ENCODE measurements at regions not wholly inside any gene's neighbourhood (a gene's known extent, or its start where the extent isn't known, plus 50 kb on each side); places are given as distances from the start of the nearest gene placed in this dataset.
"Not testable (repeated sequence)": the region's sequence is repeated elsewhere in the genome, so short reads cannot be mapped to it uniquely, and the experiment has no call there.

GRCh38 chr5:136621743-136622142, 256.4 kb upstream of the TRPC7 start:
- DNase-seq (ENCODE audit: low read depth), result no peak

- no peak for DNase-seq (ENCODE audit: low read depth)
Measured at GRCh38 chr5:136620621-136621020, 255.3 kb upstream of the TRPC7 start.

- no peak for DNase-seq (ENCODE audit: low read depth)
Measured at GRCh38 chr5:136620016-136620419, 254.7 kb upstream of the TRPC7 start.

GRCh38 chr5:136619556-136619955, 254.2 kb upstream of the TRPC7 start:
- DNase-seq (ENCODE audit: low read depth), result no peak

GRCh38 chr5:136615251-136616119, 250.1 kb upstream of the TRPC7 start:
- no peak for DNase-seq (ENCODE audit: low read depth)

GRCh38 chr5:136613230-136613629, 247.9 kb upstream of the TRPC7 start:
- no peak for DNase-seq (ENCODE audit: low read depth)

- DNase-seq (ENCODE audit: low read depth), result no peak
Measured at GRCh38 chr5:136605638-136606037, 240.3 kb upstream of the TRPC7 start.

- no peak for DNase-seq (ENCODE audit: low read depth)
Measured at GRCh38 chr5:136600306-136600705, 235.0 kb upstream of the TRPC7 start.

- no peak for DNase-seq (ENCODE audit: low read depth)
Measured at GRCh38 chr5:136598802-136599404, 233.6 kb upstream of the TRPC7 start.

- DNase-seq (ENCODE audit: low read depth), result no peak
Measured at GRCh38 chr5:136594416-136594815, 229.1 kb upstream of the TRPC7 start.

- DNase-seq (ENCODE audit: low read depth), result no peak
Measured at GRCh38 chr5:136590581-136590980, 225.2 kb upstream of the TRPC7 start.

- DNase-seq (ENCODE audit: low read depth), result no peak
Measured at GRCh38 chr5:136586196-136586595, 220.9 kb upstream of the TRPC7 start.

GRCh38 chr5:136584474-136584873, 219.1 kb upstream of the TRPC7 start:
- DNase-seq (ENCODE audit: low read depth), result no peak

GRCh38 chr5:136579238-136579637, 213.9 kb upstream of the TRPC7 start:
- no peak for DNase-seq (ENCODE audit: low read depth)

- DNase-seq (ENCODE audit: low read depth), result not testable (repeated sequence)
Measured at GRCh38 chr5:136569875-136570274, 204.5 kb upstream of the TRPC7 start.

- DNase-seq (ENCODE audit: low read depth), result not testable (repeated sequence)
Measured at GRCh38 chr5:136565457-136565856, 200.1 kb upstream of the TRPC7 start.

GRCh38 chr5:136565050-136565449, 199.7 kb upstream of the TRPC7 start:
- not testable (repeated sequence) for DNase-seq (ENCODE audit: low read depth)

- not testable (repeated sequence) for DNase-seq (ENCODE audit: low read depth)
Measured at GRCh38 chr5:136564431-136564830, 199.1 kb upstream of the TRPC7 start.

- no peak for DNase-seq (ENCODE audit: low read depth)
Measured at GRCh38 chr5:136563489-136563888, 198.1 kb upstream of the TRPC7 start.

GRCh38 chr5:136560126-136560525, 194.8 kb upstream of the TRPC7 start:
- DNase-seq (ENCODE audit: low read depth), result no peak

- no peak for DNase-seq (ENCODE audit: low read depth)
Measured at GRCh38 chr5:136559651-136560050, 194.3 kb upstream of the TRPC7 start.

GRCh38 chr5:136547096-136547495, 181.8 kb upstream of the TRPC7 start:
- not testable (repeated sequence) for DNase-seq (ENCODE audit: low read depth)

- not testable (repeated sequence) for DNase-seq (ENCODE audit: low read depth)
Measured at GRCh38 chr5:136546441-136546840, 181.1 kb upstream of the TRPC7 start.

Data from stimulated activated CD8-positive, alpha-beta memory T cell treated with anti-CD3 and anti-CD28 coated beads, Interleukin-15, amount 100 ng/mL, for 1 hour (primary cell).